Fibroblast of lung (primary cell): ENCODE measurements at regions not wholly inside any gene's neighbourhood (a gene's known extent, or its start where the extent isn't known, plus 50 kb on each side); places are given as distances from the start of the nearest gene placed in this dataset.
A peak's percentile ranks its signal among the peaks of the same experiment; 100 is the strongest.

Source experiments
- DNase-seq, 2 donors: peaks; one replicate each; pipeline versions ENCODE4 v3.0.0 to v3.0.0-alpha.2; 2010; ENCODE audit warnings: low read depth in 2 of 2
- H2AFZ ChIP-seq: 2 replicates; pipeline ENCODE4 v1.5.1; 2012; ENCODE audit warnings: low read length, control low read depth, inconsistent platforms
- H3K27ac ChIP-seq: 2 replicates; pipeline ENCODE4 v1.5.1; 2011; ENCODE audit warnings: low read length, control low read depth; ENCODE audit not compliant: insufficient read depth
- H3K27me3 ChIP-seq: 2 replicates; pipeline ENCODE4 v1.5.1; 2011; ENCODE audit warnings: mild to moderate bottlenecking, low read length; ENCODE audit not compliant: control insufficient read depth, insufficient read depth
- H3K36me3 ChIP-seq: 2 replicates; pipeline ENCODE4 v1.5.1; 2011; ENCODE audit warnings: low read length; ENCODE audit not compliant: control insufficient read depth, insufficient read depth
- H3K4me1 ChIP-seq: 2 replicates; pipeline ENCODE4 v1.5.1; 2011; ENCODE audit warnings: low read length; ENCODE audit not compliant: control insufficient read depth, insufficient read depth; ENCODE audit errors: extremely low read depth
- H3K4me2 ChIP-seq: 2 replicates; pipeline ENCODE4 v1.5.1; 2011; ENCODE audit warnings: low read length, control low read depth; ENCODE audit not compliant: insufficient read depth; ENCODE audit errors: extremely low read depth
- H3K4me3 ChIP-seq, 4 experiments: fragments of 200-600 bp in 1 of 4; sonication (generic) in 1 of 4; replicated peaks in 1 of 4; 2 replicates each; pipeline ENCODE4 v1.5.1; 2011 to 2016; ENCODE audit warnings: low read length in 4 of 4, low read depth in 3 of 4, mild to moderate bottlenecking in 3 of 4, control low read depth in 2 of 4, inconsistent platforms in 1 of 4, mixed read lengths in 1 of 4; ENCODE audit not compliant: insufficient read depth in 1 of 4; ENCODE audit errors: control extremely low read depth in 1 of 4
- H3K79me2 ChIP-seq: 2 replicates; pipeline ENCODE4 v1.5.1; 2012; ENCODE audit warnings: mild to moderate bottlenecking, low read length, inconsistent platforms; ENCODE audit not compliant: control insufficient read depth, insufficient read depth
- H3K9ac ChIP-seq: 2 replicates; pipeline ENCODE4 v1.5.1; 2011; ENCODE audit warnings: mild to moderate bottlenecking, low read length, control low read depth; ENCODE audit not compliant: insufficient read depth
- H3K9me3 ChIP-seq: 2 replicates; pipeline ENCODE4 v1.5.1; 2012; ENCODE audit warnings: low read depth, low read length; ENCODE audit not compliant: control insufficient read depth, insufficient read depth
- H4K20me1 ChIP-seq: 2 replicates; pipeline ENCODE4 v1.5.1; 2011; ENCODE audit warnings: low read length; ENCODE audit not compliant: control insufficient read depth, insufficient read depth; ENCODE audit errors: extremely low read depth
- EZH2 ChIP-seq: IDR thresholded peaks from 2 replicates; pipeline ENCODE4 v1.5.1; 2012; ENCODE audit warnings: low read length, control low read depth, mild to moderate bottlenecking; ENCODE audit errors: missing control alignments
- TF ChIP-seq, protein P1 (sequence below), 2 donors: IDR thresholded peaks in 1 of 2; conservative IDR thresholded peaks in 1 of 2; 1 replicate in 1 of 2; 2 replicates in 1 of 2; pipeline ENCODE4 v1.5.1; 2011 to 2012; ENCODE audit warnings: low read length in 2 of 2, control low read depth in 1 of 2, inconsistent platforms in 1 of 2, low read depth in 1 of 2, mild to moderate bottlenecking in 1 of 2

GRCh38 chr5:165028356-165028755, 1522.9 kb downstream of the MAT2B start:
- Histone ChIP-seq H3K4me2 (no peak overlapping the region), H3K9ac (no peak overlapping the region), H3K27ac (no peak overlapping the region), H3K36me3 (no peaks in the 10 kb centered on the region), H3K79me2 (no peaks in the 10 kb centered on the region), H4K20me1 (no peaks in the 10 kb centered on the region), H2AFZ (no peak overlapping the region), H3K27me3 (no peaks in the 10 kb centered on the region), H3K9me3 (no peaks in the 10 kb centered on the region), H3K4me3 (no peak overlapping the region), H3K4me1 (no peaks in the 10 kb centered on the region)
- no peak for DNase-seq
- TF ChIP-seq, protein P1, sequence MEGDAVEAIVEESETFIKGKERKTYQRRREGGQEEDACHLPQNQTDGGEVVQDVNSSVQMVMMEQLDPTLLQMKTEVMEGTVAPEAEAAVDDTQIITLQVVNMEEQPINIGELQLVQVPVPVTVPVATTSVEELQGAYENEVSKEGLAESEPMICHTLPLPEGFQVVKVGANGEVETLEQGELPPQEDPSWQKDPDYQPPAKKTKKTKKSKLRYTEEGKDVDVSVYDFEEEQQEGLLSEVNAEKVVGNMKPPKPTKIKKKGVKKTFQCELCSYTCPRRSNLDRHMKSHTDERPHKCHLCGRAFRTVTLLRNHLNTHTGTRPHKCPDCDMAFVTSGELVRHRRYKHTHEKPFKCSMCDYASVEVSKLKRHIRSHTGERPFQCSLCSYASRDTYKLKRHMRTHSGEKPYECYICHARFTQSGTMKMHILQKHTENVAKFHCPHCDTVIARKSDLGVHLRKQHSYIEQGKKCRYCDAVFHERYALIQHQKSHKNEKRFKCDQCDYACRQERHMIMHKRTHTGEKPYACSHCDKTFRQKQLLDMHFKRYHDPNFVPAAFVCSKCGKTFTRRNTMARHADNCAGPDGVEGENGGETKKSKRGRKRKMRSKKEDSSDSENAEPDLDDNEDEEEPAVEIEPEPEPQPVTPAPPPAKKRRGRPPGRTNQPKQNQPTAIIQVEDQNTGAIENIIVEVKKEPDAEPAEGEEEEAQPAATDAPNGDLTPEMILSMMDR (conservative IDR thresholded peaks at IDR 0.05 in 1 of 2, IDR thresholded peaks at IDR 0.05 in 1 of 2; ENCODE audit: low read depth in 1 of 2, low read length in 2 of 2) = no peak
- no peak for TF ChIP-seq EZH2

- DNase-seq = peak; percentile 38 to 44
- no peak for TF ChIP-seq EZH2
- TF ChIP-seq, protein P1 (conservative IDR thresholded peaks at IDR 0.05 in 1 of 2, IDR thresholded peaks at IDR 0.05 in 1 of 2; ENCODE audit: low read depth in 1 of 2, low read length in 2 of 2) = peak in 1 of 2 donors; percentile 22
- Histone ChIP-seq H3K79me2 (no peaks in the 10 kb centered on the region), H3K36me3 (no peaks in the 10 kb centered on the region), H3K4me1 (no peaks in the 10 kb centered on the region), H3K4me2 (no peak overlapping the region), H3K9me3 (no peaks in the 10 kb centered on the region), H3K4me3 (no peak overlapping the region), H3K27me3 (no peaks in the 10 kb centered on the region), H2AFZ (no peak overlapping the region), H3K9ac (no peak overlapping the region), H3K27ac (no peak overlapping the region), H4K20me1 (no peaks in the 10 kb centered on the region)
These were observed 1523.9 kb downstream of the MAT2B start for GRCh38 chr5:165029099-165029870.

DNA sequence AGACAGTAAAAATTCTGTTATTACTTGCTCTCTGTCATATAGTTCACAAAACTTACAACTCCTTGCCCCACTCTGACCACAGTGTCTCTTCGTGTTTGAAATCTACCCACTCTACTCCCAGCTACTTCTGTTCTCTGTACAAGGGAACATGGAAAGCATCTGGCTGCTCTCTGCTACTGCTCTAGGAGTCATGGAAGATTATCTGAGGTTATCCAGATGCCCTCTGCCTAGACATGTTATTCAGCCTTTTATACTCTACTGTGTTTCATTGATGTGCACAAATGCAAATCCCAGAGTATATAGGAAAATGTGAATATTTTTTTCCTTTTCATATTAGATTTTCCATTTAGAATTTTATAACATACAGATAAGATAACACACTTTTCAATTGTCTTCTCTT, 1525.6 kb downstream of the MAT2B start:
- no peaks in the 10 kb centered on the region for H3K9me3 ChIP-seq
- H3K36me3 ChIP-seq = no peaks in the 10 kb centered on the region
- no peaks in the 10 kb centered on the region for H4K20me1 ChIP-seq
- DNase-seq = no peak
- H2AFZ ChIP-seq = no peak overlapping the region
- H3K79me2 ChIP-seq = no peaks in the 10 kb centered on the region
- no peak overlapping the region for H3K4me2 ChIP-seq
- H3K4me1 ChIP-seq = no peaks in the 10 kb centered on the region
- no peak overlapping the region for H3K9ac ChIP-seq
- no peaks in the 10 kb centered on the region for H3K27me3 ChIP-seq
- TF ChIP-seq EZH2 = no peak
- TF ChIP-seq, protein P1 (conservative IDR thresholded peaks at IDR 0.05 in 1 of 2, IDR thresholded peaks at IDR 0.05 in 1 of 2; ENCODE audit: low read depth in 1 of 2, low read length in 2 of 2) = no peak
- H3K4me3 ChIP-seq = no peak overlapping the region
- H3K27ac ChIP-seq = no peak overlapping the region
